Loucy (cell line): ENCODE measurements at regions not wholly inside any gene's neighbourhood (a gene's known extent, or its start where the extent isn't known, plus 50 kb on each side); places are given as distances from the start of the nearest gene placed in this dataset.

Source experiments
- EZH2phosphoT487 ChIP-seq: fragments of 200-600 bp; IDR thresholded peaks from 2 replicates; pipeline ENCODE4 v1.6.1; 2018; ENCODE audit warnings: antibody characterized with exemption, mild to moderate bottlenecking, moderate library complexity, borderline replicate concordance
- TF ChIP-seq, protein P1 (sequence below): fragments of 200-600 bp; sonication (generic); conservative IDR thresholded peaks from 2 replicates; pipeline ENCODE4 v1.5.1; 2014; ENCODE audit warnings: mild to moderate bottlenecking, antibody characterized with exemption, low read length

GRCh38 chr15:53454535-53454842 lies 305.0 kb downstream of the WDR72 start:
- TF ChIP-seq, protein P1, sequence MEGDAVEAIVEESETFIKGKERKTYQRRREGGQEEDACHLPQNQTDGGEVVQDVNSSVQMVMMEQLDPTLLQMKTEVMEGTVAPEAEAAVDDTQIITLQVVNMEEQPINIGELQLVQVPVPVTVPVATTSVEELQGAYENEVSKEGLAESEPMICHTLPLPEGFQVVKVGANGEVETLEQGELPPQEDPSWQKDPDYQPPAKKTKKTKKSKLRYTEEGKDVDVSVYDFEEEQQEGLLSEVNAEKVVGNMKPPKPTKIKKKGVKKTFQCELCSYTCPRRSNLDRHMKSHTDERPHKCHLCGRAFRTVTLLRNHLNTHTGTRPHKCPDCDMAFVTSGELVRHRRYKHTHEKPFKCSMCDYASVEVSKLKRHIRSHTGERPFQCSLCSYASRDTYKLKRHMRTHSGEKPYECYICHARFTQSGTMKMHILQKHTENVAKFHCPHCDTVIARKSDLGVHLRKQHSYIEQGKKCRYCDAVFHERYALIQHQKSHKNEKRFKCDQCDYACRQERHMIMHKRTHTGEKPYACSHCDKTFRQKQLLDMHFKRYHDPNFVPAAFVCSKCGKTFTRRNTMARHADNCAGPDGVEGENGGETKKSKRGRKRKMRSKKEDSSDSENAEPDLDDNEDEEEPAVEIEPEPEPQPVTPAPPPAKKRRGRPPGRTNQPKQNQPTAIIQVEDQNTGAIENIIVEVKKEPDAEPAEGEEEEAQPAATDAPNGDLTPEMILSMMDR = no peak
- TF ChIP-seq EZH2phosphoT487 = no peak
